H1 (cell line): ENCODE measurements at regions not wholly inside any gene's neighbourhood (a gene's known extent, or its start where the extent isn't known, plus 50 kb on each side); places are given as distances from the start of the nearest gene placed in this dataset.

Experiments
- CTCF ChIP-seq, 3 experiments: IDR thresholded peaks; 1 replicate in 2 of 3; 2 replicates in 1 of 3; pipeline versions ENCODE4 v1.5.1 to v1.6.1; 2011; ENCODE audit warnings: low read length in 3 of 3, mild to moderate bottlenecking in 3 of 3, inconsistent platforms in 2 of 3, low read depth in 1 of 3, moderate library complexity in 1 of 3; ENCODE audit not compliant: insufficient read depth in 1 of 3; ENCODE audit errors: control extremely low read depth in 1 of 3
- MAFK ChIP-seq: IDR thresholded peaks from 2 replicates; pipeline ENCODE4 v1.6.1; 2012; ENCODE audit warnings: low read depth, mild to moderate bottlenecking, improper control_type of control experiment, low read length
- POLR2AphosphoS5 ChIP-seq: IDR thresholded peaks from 2 replicates; pipeline ENCODE4 v1.6.1; 2011; ENCODE audit warnings: low read depth, low read length
- TAF1 ChIP-seq: IDR thresholded peaks from 2 replicates; pipeline ENCODE4 v1.6.1; 2011; ENCODE audit warnings: mild to moderate bottlenecking, low read depth, low read length

GRCh38 chr17:34502426-34502825 is 77.0 kb upstream of the TMEM132E start:
- TF ChIP-seq TAF1 (no peak), MAFK (no peak), CTCF (IDR thresholded peaks at IDR 0.05; ENCODE audit: control extremely low read depth in 1 of 3, insufficient read depth in 1 of 3, low read depth in 1 of 3, low read length in 3 of 3) (no peak), POLR2AphosphoS5 (no peak)
